ENCODE measurements at regions not wholly inside any gene's neighbourhood (a gene's known extent, or its start where the extent isn't known, plus 50 kb on each side); places are given as distances from the start of the nearest gene placed in this dataset.

- no peaks in the 10 kb centered on the region for H3K36me3 ChIP-seq (replicated peaks; ENCODE audit: low read depth, low read length)
- no peak overlapping the region for H3K9ac ChIP-seq (ENCODE audit: low read length)
- H3K27ac ChIP-seq (ENCODE audit: low read length): no peak overlapping the region
- TF ChIP-seq EZH2phosphoT487 (IDR thresholded peaks at IDR 0.05; ENCODE audit: low read depth): no peak
- no peak for TF ChIP-seq CTCF (IDR thresholded peaks at IDR 0.05; ENCODE audit: low read depth, low read length)
- no peaks in the 10 kb centered on the region for H3K27me3 ChIP-seq (ENCODE audit: low read depth, low read length)
- no peak overlapping the region for H3K4me3 ChIP-seq (ENCODE audit: low read length)
- H3K4me1 ChIP-seq (ENCODE audit: low read length): no peaks in the 10 kb centered on the region
- H3K79me2 ChIP-seq (ENCODE audit: low read length): no peaks in the 10 kb centered on the region
- H2AFZ ChIP-seq (ENCODE audit: low read depth, low read length): no peak overlapping the region
- H3K9me3 ChIP-seq (ENCODE audit: insufficient read depth, low read length): no peaks in the 10 kb centered on the region
- H3K4me2 ChIP-seq (ENCODE audit: low read length): no peak overlapping the region
- no peaks in the 10 kb centered on the region for H4K20me1 ChIP-seq (ENCODE audit: insufficient read depth, low read length)
Measured at GRCh38 chr5:117486261-117486660, 911.6 kb upstream of the SEMA6A start.

- Histone ChIP-seq H2AFZ (ENCODE audit: low read depth, low read length) (no peak overlapping the region), H3K4me3 (ENCODE audit: low read length) (no peak overlapping the region), H3K27me3 (ENCODE audit: low read depth, low read length) (no peaks in the 10 kb centered on the region), H3K9me3 (ENCODE audit: insufficient read depth, low read length) (no peaks in the 10 kb centered on the region), H4K20me1 (ENCODE audit: insufficient read depth, low read length) (no peaks in the 10 kb centered on the region), H3K4me2 (ENCODE audit: low read length) (no peak overlapping the region), H3K9ac (ENCODE audit: low read length) (no peak overlapping the region), H3K79me2 (ENCODE audit: low read length) (no peaks in the 10 kb centered on the region), H3K4me1 (ENCODE audit: low read length) (no peaks in the 10 kb centered on the region), H3K36me3 (replicated peaks; ENCODE audit: low read depth, low read length) (no peaks in the 10 kb centered on the region), H3K27ac (ENCODE audit: low read length) (no peak overlapping the region)
- TF ChIP-seq CTCF (IDR thresholded peaks at IDR 0.05; ENCODE audit: low read depth, low read length): no peak
- TF ChIP-seq EZH2phosphoT487 (IDR thresholded peaks at IDR 0.05; ENCODE audit: low read depth): no peak
Measured at GRCh38 chr5:117475919-117476318, 901.3 kb upstream of the SEMA6A start.

GRCh38 chr5:117473165-117473564, 898.5 kb upstream of the SEMA6A start:
- no peaks in the 10 kb centered on the region for H3K4me1 ChIP-seq (ENCODE audit: low read length)
- H3K27me3 ChIP-seq (ENCODE audit: low read depth, low read length): no peaks in the 10 kb centered on the region
- no peaks in the 10 kb centered on the region for H4K20me1 ChIP-seq (ENCODE audit: insufficient read depth, low read length)
- no peaks in the 10 kb centered on the region for H3K36me3 ChIP-seq (replicated peaks; ENCODE audit: low read depth, low read length)
- H2AFZ ChIP-seq (ENCODE audit: low read depth, low read length): no peak overlapping the region
- no peak overlapping the region for H3K27ac ChIP-seq (ENCODE audit: low read length)
- H3K9me3 ChIP-seq (ENCODE audit: insufficient read depth, low read length): no peaks in the 10 kb centered on the region
- TF ChIP-seq EZH2phosphoT487 (IDR thresholded peaks at IDR 0.05; ENCODE audit: low read depth): no peak
- no peak for TF ChIP-seq CTCF (IDR thresholded peaks at IDR 0.05; ENCODE audit: low read depth, low read length)
- H3K4me3 ChIP-seq (ENCODE audit: low read length): no peak overlapping the region
- no peaks in the 10 kb centered on the region for H3K79me2 ChIP-seq (ENCODE audit: low read length)
- H3K9ac ChIP-seq (ENCODE audit: low read length): no peak overlapping the region
- H3K4me2 ChIP-seq (ENCODE audit: low read length): no peak overlapping the region

- Histone ChIP-seq H3K36me3 (replicated peaks; ENCODE audit: low read depth, low read length) (no peaks in the 10 kb centered on the region), H3K27ac (ENCODE audit: low read length) (no peak overlapping the region), H3K9ac (ENCODE audit: low read length) (no peak overlapping the region), H3K4me3 (ENCODE audit: low read length) (no peak overlapping the region), H3K4me1 (ENCODE audit: low read length) (peaks cover 17% of the 10 kb centered on the region), H2AFZ (ENCODE audit: low read depth, low read length) (no peak overlapping the region), H4K20me1 (ENCODE audit: insufficient read depth, low read length) (no peaks in the 10 kb centered on the region), H3K9me3 (ENCODE audit: insufficient read depth, low read length) (no peaks in the 10 kb centered on the region), H3K79me2 (ENCODE audit: low read length) (no peaks in the 10 kb centered on the region), H3K4me2 (ENCODE audit: low read length) (no peak overlapping the region), H3K27me3 (ENCODE audit: low read depth, low read length) (no peaks in the 10 kb centered on the region)
- TF ChIP-seq CTCF (IDR thresholded peaks at IDR 0.05; ENCODE audit: low read depth, low read length) (no peak), EZH2phosphoT487 (IDR thresholded peaks at IDR 0.05; ENCODE audit: low read depth) (no peak)
Measured at GRCh38 chr5:117463881-117464570, 889.4 kb upstream of the SEMA6A start.

Data from OCI-LY3 (cell line).